ENCODE measurements at regions not wholly inside any gene's neighbourhood (a gene's known extent, or its start where the extent isn't known, plus 50 kb on each side); places are given as distances from the start of the nearest gene placed in this dataset.

- no peak for DNase-seq
Observed at GRCh38 chr6:128827675-128828464, 55.1 kb upstream of the LAMA2 start.

- no peak for DNase-seq
Observed at GRCh38 chr6:128826606-128827005, 56.3 kb upstream of the LAMA2 start.

- DNase-seq = no peak
Observed at GRCh38 chr6:128822271-128822670, 60.7 kb upstream of the LAMA2 start.

- DNase-seq = no peak
Observed at GRCh38 chr6:128821116-128821515, 61.8 kb upstream of the LAMA2 start.

GRCh38 chr6:128808856-128809255 lies 74.1 kb upstream of the LAMA2 start:
- DNase-seq = no peak

- peak; percentile 51 for DNase-seq
Observed at GRCh38 chr6:128807577-128807976, 75.4 kb upstream of the LAMA2 start.

- DNase-seq = no peak
Observed at GRCh38 chr6:128806261-128806660, 76.7 kb upstream of the LAMA2 start.

GRCh38 chr6:128803911-128804310 lies 79.0 kb upstream of the LAMA2 start:
- DNase-seq = no peak

GRCh38 chr6:128801621-128802020 lies 81.3 kb upstream of the LAMA2 start:
- no peak for DNase-seq

- DNase-seq = no peak
Observed at GRCh38 chr6:128784266-128784665, 98.7 kb upstream of the LAMA2 start.

GRCh38 chr6:128768187-128768586 lies 114.8 kb upstream of the LAMA2 start:
- no peak for DNase-seq

- no peak for DNase-seq
Observed at GRCh38 chr6:128767705-128768104, 115.2 kb upstream of the LAMA2 start.

- no peak for DNase-seq
Observed at GRCh38 chr6:128767150-128767549, 115.8 kb upstream of the LAMA2 start.

GRCh38 chr6:128763599-128764300 lies 119.2 kb upstream of the LAMA2 start:
- DNase-seq = no peak

- no peak for DNase-seq
Observed at GRCh38 chr6:128759901-128760300, 123.0 kb upstream of the LAMA2 start.

GRCh38 chr6:128759447-128759846 lies 123.5 kb upstream of the LAMA2 start:
- DNase-seq = no peak

- DNase-seq = no peak
Observed at GRCh38 chr6:128757961-128758360, 125.0 kb upstream of the LAMA2 start.

- no peak for DNase-seq
Observed at GRCh38 chr6:128754658-128755256, 128.2 kb upstream of the LAMA2 start.

GRCh38 chr6:128743974-128744765 lies 138.8 kb upstream of the LAMA2 start:
- no peak for DNase-seq

- DNase-seq = no peak
Observed at GRCh38 chr6:128742900-128743299, 140.0 kb upstream of the LAMA2 start.

- no peak for DNase-seq
Observed at GRCh38 chr6:128740951-128741350, 142.0 kb upstream of the LAMA2 start.

- DNase-seq = no peak
Observed at GRCh38 chr6:128739112-128739511, 143.8 kb upstream of the LAMA2 start.

- no peak for DNase-seq
Observed at GRCh38 chr6:128738112-128738511, 144.8 kb upstream of the LAMA2 start.
